Tibial nerve (tissue), 4 donors: ENCODE measurements at regions not wholly inside any gene's neighbourhood (a gene's known extent, or its start where the extent isn't known, plus 50 kb on each side); places are given as distances from the start of the nearest gene placed in this dataset.

ENCODE experiments used
- EP300 ChIP-seq, 2 donors: sonication (generic); formaldehyde crosslinking; IDR thresholded peaks; one replicate each; pipeline ENCODE4 v1.6.1; 2017; ENCODE audit warnings: antibody characterized with exemption in 2 of 2, mild to moderate bottlenecking in 1 of 2
- TF ChIP-seq, protein P1 (sequence below), 5 experiments: fragments of 200-600 bp in 3 of 5; fragments of 450-650 bp in 2 of 5; sonication (generic) in 3 of 5; IDR thresholded peaks; one replicate each; pipeline ENCODE4 v1.5.1; 2016 to 2019; ENCODE audit warnings: antibody characterized with exemption in 5 of 5, mild to moderate bottlenecking in 3 of 5, moderate library complexity in 2 of 5

DNA sequence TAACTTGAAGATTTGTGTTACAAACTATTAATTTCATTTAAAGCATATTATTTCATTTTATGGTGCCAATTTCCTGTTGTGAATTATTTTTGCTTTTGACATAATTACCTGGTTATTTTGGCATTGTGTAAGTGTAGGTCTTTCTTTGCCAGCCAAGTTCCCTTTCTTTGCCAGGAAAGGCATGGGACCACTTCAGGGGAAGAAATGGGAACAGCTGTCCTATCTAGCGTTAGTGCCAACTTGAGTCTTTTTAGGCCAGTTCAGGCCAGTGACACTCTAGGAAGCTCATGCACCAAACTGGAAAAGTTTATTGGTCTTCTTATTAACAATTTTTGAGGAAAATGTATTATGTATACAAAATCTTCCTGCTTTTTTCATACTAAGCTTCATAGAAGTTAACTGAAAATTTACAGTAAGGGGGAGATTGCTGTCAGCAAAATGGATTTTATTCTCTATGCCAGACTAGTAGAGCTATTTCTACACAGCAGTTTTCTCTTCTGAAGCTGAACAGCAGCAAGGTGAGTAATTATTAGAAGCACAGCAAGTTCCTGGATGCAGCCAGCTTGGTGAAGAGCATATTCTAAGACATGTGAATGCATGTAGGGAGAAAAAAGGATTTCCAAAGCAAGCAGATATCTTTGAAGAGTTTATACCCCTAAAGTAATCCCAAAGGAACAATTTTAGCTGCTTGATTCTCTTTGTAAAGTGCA lies 914.6 kb upstream of the ADGRL4 start:
- TF ChIP-seq, protein P1, sequence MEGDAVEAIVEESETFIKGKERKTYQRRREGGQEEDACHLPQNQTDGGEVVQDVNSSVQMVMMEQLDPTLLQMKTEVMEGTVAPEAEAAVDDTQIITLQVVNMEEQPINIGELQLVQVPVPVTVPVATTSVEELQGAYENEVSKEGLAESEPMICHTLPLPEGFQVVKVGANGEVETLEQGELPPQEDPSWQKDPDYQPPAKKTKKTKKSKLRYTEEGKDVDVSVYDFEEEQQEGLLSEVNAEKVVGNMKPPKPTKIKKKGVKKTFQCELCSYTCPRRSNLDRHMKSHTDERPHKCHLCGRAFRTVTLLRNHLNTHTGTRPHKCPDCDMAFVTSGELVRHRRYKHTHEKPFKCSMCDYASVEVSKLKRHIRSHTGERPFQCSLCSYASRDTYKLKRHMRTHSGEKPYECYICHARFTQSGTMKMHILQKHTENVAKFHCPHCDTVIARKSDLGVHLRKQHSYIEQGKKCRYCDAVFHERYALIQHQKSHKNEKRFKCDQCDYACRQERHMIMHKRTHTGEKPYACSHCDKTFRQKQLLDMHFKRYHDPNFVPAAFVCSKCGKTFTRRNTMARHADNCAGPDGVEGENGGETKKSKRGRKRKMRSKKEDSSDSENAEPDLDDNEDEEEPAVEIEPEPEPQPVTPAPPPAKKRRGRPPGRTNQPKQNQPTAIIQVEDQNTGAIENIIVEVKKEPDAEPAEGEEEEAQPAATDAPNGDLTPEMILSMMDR (IDR thresholded peaks at IDR 0.05) = no peak
- no peak for TF ChIP-seq EP300 (IDR thresholded peaks at IDR 0.05)
